Fibroblast of lung (primary cell): ENCODE measurements at regions not wholly inside any gene's neighbourhood (a gene's known extent, or its start where the extent isn't known, plus 50 kb on each side); places are given as distances from the start of the nearest gene placed in this dataset.
"Not testable (repeated sequence)": the region's sequence is repeated elsewhere in the genome, so short reads cannot be mapped to it uniquely, and the experiment has no call there.

ENCODE experiments used
- DNase-seq, 2 donors: peaks; one replicate each; pipeline versions ENCODE4 v3.0.0 to v3.0.0-alpha.2; 2010; ENCODE audit warnings: low read depth in 2 of 2
- H2AFZ ChIP-seq: 2 replicates; pipeline ENCODE4 v1.5.1; 2012; ENCODE audit warnings: low read length, control low read depth, inconsistent platforms
- H3K27ac ChIP-seq: 2 replicates; pipeline ENCODE4 v1.5.1; 2011; ENCODE audit warnings: low read length, control low read depth; ENCODE audit not compliant: insufficient read depth
- H3K27me3 ChIP-seq: 2 replicates; pipeline ENCODE4 v1.5.1; 2011; ENCODE audit warnings: mild to moderate bottlenecking, low read length; ENCODE audit not compliant: control insufficient read depth, insufficient read depth
- H3K36me3 ChIP-seq: 2 replicates; pipeline ENCODE4 v1.5.1; 2011; ENCODE audit warnings: low read length; ENCODE audit not compliant: control insufficient read depth, insufficient read depth
- H3K4me1 ChIP-seq: 2 replicates; pipeline ENCODE4 v1.5.1; 2011; ENCODE audit warnings: low read length; ENCODE audit not compliant: control insufficient read depth, insufficient read depth; ENCODE audit errors: extremely low read depth
- H3K4me2 ChIP-seq: 2 replicates; pipeline ENCODE4 v1.5.1; 2011; ENCODE audit warnings: low read length, control low read depth; ENCODE audit not compliant: insufficient read depth; ENCODE audit errors: extremely low read depth
- H3K4me3 ChIP-seq, 4 experiments: fragments of 200-600 bp in 1 of 4; sonication (generic) in 1 of 4; replicated peaks in 1 of 4; 2 replicates each; pipeline ENCODE4 v1.5.1; 2011 to 2016; ENCODE audit warnings: low read length in 4 of 4, low read depth in 3 of 4, mild to moderate bottlenecking in 3 of 4, control low read depth in 2 of 4, inconsistent platforms in 1 of 4, mixed read lengths in 1 of 4; ENCODE audit not compliant: insufficient read depth in 1 of 4; ENCODE audit errors: control extremely low read depth in 1 of 4
- H3K79me2 ChIP-seq: 2 replicates; pipeline ENCODE4 v1.5.1; 2012; ENCODE audit warnings: mild to moderate bottlenecking, low read length, inconsistent platforms; ENCODE audit not compliant: control insufficient read depth, insufficient read depth
- H3K9ac ChIP-seq: 2 replicates; pipeline ENCODE4 v1.5.1; 2011; ENCODE audit warnings: mild to moderate bottlenecking, low read length, control low read depth; ENCODE audit not compliant: insufficient read depth
- H3K9me3 ChIP-seq: 2 replicates; pipeline ENCODE4 v1.5.1; 2012; ENCODE audit warnings: low read depth, low read length; ENCODE audit not compliant: control insufficient read depth, insufficient read depth
- H4K20me1 ChIP-seq: 2 replicates; pipeline ENCODE4 v1.5.1; 2011; ENCODE audit warnings: low read length; ENCODE audit not compliant: control insufficient read depth, insufficient read depth; ENCODE audit errors: extremely low read depth
- EZH2 ChIP-seq: IDR thresholded peaks from 2 replicates; pipeline ENCODE4 v1.5.1; 2012; ENCODE audit warnings: low read length, control low read depth, mild to moderate bottlenecking; ENCODE audit errors: missing control alignments
- TF ChIP-seq, protein P1 (sequence below), 2 donors: IDR thresholded peaks in 1 of 2; conservative IDR thresholded peaks in 1 of 2; 1 replicate in 1 of 2; 2 replicates in 1 of 2; pipeline ENCODE4 v1.5.1; 2011 to 2012; ENCODE audit warnings: low read length in 2 of 2, control low read depth in 1 of 2, inconsistent platforms in 1 of 2, low read depth in 1 of 2, mild to moderate bottlenecking in 1 of 2

DNA sequence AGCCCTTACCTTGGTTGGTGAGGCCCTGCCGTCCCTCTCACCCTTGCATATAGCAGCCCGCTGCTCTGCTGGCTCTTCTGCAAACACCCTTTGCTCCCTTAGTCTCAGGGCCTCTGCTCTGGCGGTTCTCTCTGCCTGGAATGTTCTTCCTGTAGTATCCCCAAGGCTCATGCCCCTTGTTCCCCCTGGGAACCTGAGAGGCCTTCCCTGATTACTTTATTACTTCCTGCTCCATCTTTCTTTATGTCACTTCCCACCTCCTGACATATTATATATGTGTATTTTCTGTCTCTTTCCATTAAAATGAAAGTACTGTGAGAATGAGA is 73.9 kb upstream of the SPRY4 start:
- H3K4me3 ChIP-seq, result no peak overlapping the region
- no peak overlapping the region for H3K9ac ChIP-seq
- H3K9me3 ChIP-seq, result no peaks in the 10 kb centered on the region
- no peaks in the 10 kb centered on the region for H3K79me2 ChIP-seq
- H3K27ac ChIP-seq, result no peak overlapping the region
- peaks cover 2% of the 10 kb centered on the region for H3K4me1 ChIP-seq
- H3K27me3 ChIP-seq, result no peaks in the 10 kb centered on the region
- H3K4me2 ChIP-seq, result no peak overlapping the region
- TF ChIP-seq, protein P1, sequence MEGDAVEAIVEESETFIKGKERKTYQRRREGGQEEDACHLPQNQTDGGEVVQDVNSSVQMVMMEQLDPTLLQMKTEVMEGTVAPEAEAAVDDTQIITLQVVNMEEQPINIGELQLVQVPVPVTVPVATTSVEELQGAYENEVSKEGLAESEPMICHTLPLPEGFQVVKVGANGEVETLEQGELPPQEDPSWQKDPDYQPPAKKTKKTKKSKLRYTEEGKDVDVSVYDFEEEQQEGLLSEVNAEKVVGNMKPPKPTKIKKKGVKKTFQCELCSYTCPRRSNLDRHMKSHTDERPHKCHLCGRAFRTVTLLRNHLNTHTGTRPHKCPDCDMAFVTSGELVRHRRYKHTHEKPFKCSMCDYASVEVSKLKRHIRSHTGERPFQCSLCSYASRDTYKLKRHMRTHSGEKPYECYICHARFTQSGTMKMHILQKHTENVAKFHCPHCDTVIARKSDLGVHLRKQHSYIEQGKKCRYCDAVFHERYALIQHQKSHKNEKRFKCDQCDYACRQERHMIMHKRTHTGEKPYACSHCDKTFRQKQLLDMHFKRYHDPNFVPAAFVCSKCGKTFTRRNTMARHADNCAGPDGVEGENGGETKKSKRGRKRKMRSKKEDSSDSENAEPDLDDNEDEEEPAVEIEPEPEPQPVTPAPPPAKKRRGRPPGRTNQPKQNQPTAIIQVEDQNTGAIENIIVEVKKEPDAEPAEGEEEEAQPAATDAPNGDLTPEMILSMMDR (conservative IDR thresholded peaks at IDR 0.05 in 1 of 2, IDR thresholded peaks at IDR 0.05 in 1 of 2; ENCODE audit: low read depth in 1 of 2, low read length in 2 of 2), result no peak
- no peak for TF ChIP-seq EZH2
- no peak overlapping the region for H2AFZ ChIP-seq
- no peaks in the 10 kb centered on the region for H4K20me1 ChIP-seq
- DNase-seq, result no peak
- no peaks in the 10 kb centered on the region for H3K36me3 ChIP-seq

GRCh38 chr5:142398011-142398729 is 73.3 kb upstream of the SPRY4 start:
- H2AFZ ChIP-seq, H3K27ac ChIP-seq, H3K4me2 ChIP-seq, H3K4me1 ChIP-seq, H3K27me3 ChIP-seq, H3K9me3 ChIP-seq, H3K36me3 ChIP-seq, H4K20me1 ChIP-seq, DNase-seq, H3K9ac ChIP-seq, H3K4me3 ChIP-seq, H3K79me2 ChIP-seq: not testable (repeated sequence)

DNA sequence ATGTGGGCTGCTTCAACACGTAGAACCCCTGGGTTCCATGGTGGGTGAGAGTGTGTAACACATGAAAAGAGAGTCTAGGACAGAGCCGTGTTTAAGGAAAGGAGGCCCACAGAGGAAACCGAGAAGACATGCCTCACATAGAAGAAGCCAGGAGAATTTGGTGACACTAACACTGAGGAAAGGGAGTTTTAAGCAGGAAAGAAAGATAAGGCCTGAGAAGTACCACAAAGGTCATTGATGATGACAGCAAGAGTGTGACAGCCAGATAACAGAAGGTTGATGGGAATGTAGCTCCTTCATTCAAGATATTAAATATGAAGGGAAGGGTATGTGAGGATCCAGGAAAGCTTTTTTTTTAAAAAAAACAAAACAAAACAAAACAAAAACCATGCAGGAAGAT is 72.4 kb upstream of the SPRY4 start:
- Histone ChIP-seq H3K27ac (no peak overlapping the region), H3K9ac (no peak overlapping the region), H3K36me3 (no peaks in the 10 kb centered on the region), H3K4me2 (no peak overlapping the region), H3K79me2 (no peaks in the 10 kb centered on the region), H3K9me3 (no peaks in the 10 kb centered on the region), H3K4me3 (no peak overlapping the region), H3K27me3 (no peaks in the 10 kb centered on the region), H3K4me1 (peaks cover 2% of the 10 kb centered on the region), H4K20me1 (no peaks in the 10 kb centered on the region), H2AFZ (no peak overlapping the region)
- no peak for DNase-seq
- TF ChIP-seq, protein P1 (conservative IDR thresholded peaks at IDR 0.05 in 1 of 2, IDR thresholded peaks at IDR 0.05 in 1 of 2; ENCODE audit: low read depth in 1 of 2, low read length in 2 of 2), result no peak
- no peak for TF ChIP-seq EZH2
